Fibroblast of pulmonary artery (primary cell): ENCODE measurements at regions not wholly inside any gene's neighbourhood (a gene's known extent, or its start where the extent isn't known, plus 50 kb on each side); places are given as distances from the start of the nearest gene placed in this dataset.

Experiments used
- DNase-seq: peaks from one replicate; pipeline ENCODE4 v3.0.0-alpha.2; 2010; ENCODE audit warnings: low read depth
- H3K4me3 ChIP-seq: replicated peaks from 2 replicates; pipeline ENCODE4 v1.5.1; 2011; ENCODE audit warnings: low read depth, mild to moderate bottlenecking, control low read depth, low read length, moderate library complexity
- CTCF ChIP-seq: IDR thresholded peaks from 2 replicates; pipeline ENCODE4 v1.5.1; 2011; ENCODE audit warnings: mild to moderate bottlenecking, control low read depth, low read length, inconsistent platforms; ENCODE audit errors: missing control alignments

- no peak for DNase-seq
- no peak overlapping the region for H3K4me3 ChIP-seq
- no peak for TF ChIP-seq CTCF
Observed at GRCh38 chrX:56498756-56499155, 64.7 kb upstream of the UBQLN2 start.

GRCh38 chrX:56499372-56499771 is 64.1 kb upstream of the UBQLN2 start:
- no peak for TF ChIP-seq CTCF
- H3K4me3 ChIP-seq = no peak overlapping the region
- DNase-seq = no peak

- H3K4me3 ChIP-seq = no peak overlapping the region
- TF ChIP-seq CTCF = no peak
- DNase-seq = no peak
Observed at GRCh38 chrX:56503941-56504673, 59.3 kb upstream of the UBQLN2 start.

GRCh38 chrX:56505866-56506265 is 57.6 kb upstream of the UBQLN2 start:
- no peak overlapping the region for H3K4me3 ChIP-seq
- TF ChIP-seq CTCF = no peak
- no peak for DNase-seq
